Stimulated activated CD4-positive, alpha-beta T cell treated with anti-CD3 and anti-CD28 coated beads, Interleukin-1b, Interleukin-23, amount 100 ng/mL, for 48 hours (primary cell): ENCODE measurements at regions not wholly inside any gene's neighbourhood (a gene's known extent, or its start where the extent isn't known, plus 50 kb on each side); places are given as distances from the start of the nearest gene placed in this dataset.

ENCODE experiments used
- DNase-seq: peaks from one replicate; pipeline ENCODE4 v3.0.0-alpha.2; 2020

DNA sequence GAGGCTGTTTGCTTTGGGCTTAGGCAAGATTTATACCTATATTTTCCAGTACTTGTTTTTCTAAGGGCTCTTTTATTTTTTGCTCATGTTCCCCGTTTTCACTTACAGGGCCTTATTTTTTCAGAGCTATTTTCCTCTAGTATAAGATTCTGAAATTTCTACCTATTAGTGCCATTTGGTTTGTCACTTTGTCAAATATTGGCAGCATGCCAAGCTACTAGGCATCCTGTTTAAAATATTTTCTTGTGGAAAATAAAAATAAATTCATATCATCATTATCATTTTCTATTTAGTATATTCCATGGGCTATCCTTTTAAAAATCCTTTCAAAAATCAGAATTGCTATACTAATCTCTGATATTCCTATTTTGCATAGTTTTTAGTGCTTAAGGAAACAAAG lies 64.8 kb upstream of the CHST9 start:
- no peak for DNase-seq

DNA sequence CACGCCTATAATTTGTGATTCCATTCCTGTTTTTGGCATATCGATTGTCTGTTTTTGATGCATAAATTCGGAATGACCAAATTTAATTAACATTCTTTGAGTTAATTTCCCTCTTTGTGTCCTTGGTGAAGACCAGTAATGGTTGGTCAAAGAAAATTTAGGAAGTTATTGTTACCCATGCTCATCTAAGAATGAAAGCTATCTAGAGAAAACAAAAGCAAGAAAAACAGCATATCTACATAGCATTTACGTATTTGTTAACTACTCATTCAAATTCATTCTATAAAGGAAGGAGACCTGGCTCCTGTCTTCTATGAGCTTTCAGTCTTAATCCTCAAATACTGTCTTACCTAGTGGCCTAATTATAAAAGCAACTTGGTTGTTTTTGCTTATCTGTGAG lies 59.2 kb upstream of the CHST9 start:
- no peak for DNase-seq

DNA sequence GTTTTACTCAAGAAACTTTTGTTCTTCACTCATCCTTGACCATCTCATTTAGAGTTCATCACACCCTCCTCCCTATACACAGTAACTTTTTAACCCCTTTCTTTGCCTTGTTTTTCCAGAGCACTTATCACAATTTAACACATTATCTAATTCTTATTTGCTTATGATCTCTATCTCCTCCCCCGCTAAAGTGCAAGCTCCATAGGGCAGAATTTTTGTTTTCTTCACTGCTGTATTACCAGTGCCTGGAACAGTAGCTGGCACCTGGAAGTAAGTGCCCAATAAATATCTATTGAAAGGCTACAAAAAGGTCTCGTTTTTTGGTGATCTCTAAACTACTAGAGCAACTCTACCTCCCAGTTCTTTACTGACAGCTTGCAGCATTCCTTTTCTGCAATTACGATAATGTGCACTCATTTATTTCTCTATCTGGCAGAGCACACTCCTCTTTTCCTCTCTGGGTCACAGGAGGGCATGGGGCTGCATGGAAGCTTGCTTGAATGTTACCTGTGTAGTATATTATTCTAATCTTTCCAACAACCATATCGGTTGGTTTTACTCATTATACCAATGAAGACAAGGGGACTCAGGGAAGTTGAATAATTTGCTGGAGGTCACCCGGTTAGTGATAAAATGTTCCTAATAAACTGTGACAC lies 57.4 kb upstream of the CHST9 start:
- DNase-seq = no peak

DNA sequence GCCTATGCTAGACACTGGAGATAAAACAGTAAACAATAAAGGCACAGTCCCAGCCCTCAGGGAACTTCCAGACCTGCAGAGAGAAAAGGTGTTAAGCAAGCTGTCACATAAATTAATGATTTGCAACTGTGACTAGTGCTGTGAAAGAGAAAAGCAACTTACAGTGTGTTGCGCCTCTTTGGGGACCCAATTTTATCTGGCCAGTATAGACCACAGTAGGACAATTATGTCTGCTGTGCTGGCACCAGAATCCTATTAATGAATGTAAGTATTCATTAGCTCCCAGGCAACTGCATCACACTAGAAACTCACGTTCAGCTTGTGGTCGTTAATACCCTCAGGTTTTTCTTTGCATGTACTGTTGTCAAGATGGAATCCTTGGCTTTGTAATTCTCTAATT lies 55.3 kb upstream of the CHST9 start:
- no peak for DNase-seq

DNA sequence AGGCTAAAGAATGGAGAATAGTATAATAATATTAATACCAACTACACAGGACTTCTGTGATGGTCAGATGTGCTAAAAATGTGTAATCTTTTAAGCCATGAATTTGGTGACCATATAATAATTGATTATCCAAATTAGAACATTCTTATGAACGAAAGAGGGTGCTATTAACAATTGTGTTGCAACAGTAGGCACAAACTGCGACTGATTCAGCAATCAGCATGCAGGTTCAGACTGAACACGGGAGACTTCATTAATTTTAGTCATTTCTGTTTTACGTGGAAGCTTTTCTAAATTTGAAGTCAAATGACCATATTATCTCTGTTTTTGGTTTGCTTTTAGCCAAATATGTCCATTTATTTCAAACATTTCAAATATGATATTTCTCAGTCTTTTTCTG lies 54.6 kb upstream of the CHST9 start:
- DNase-seq = no peak

DNA sequence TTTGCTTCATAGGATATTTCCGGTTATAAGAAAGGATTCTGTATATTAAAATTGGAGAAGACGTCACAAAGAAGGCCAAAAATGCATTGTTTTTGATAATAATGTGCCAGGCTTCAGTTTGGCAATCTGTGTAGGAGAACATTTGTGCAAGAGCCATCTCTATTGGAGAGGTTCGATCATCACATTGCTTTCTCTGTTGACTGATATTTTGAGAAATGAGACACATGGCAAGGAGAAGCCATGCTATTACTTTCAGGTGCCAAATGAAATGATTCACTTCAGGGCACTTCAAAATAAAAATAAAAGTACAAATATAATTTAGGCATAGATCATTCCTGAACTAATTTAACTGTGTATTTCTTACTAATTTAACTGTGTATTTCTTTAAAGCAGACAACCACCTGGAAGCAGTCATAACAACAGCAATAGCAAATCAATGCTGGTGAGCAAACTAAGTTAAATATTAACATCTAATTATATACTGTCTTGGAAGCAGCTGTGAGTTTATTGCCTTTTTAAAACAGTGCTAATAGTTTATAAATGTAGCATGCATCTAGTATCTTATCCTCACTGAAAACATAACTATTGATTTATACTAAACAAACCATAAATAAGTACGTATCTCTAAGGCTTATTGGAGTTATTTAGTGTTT lies 50.2 kb upstream of the CHST9 start:
- DNase-seq = no peak
